ENCODE measurements at regions not wholly inside any gene's neighbourhood (a gene's known extent, or its start where the extent isn't known, plus 50 kb on each side); places are given as distances from the start of the nearest gene placed in this dataset.

DNA sequence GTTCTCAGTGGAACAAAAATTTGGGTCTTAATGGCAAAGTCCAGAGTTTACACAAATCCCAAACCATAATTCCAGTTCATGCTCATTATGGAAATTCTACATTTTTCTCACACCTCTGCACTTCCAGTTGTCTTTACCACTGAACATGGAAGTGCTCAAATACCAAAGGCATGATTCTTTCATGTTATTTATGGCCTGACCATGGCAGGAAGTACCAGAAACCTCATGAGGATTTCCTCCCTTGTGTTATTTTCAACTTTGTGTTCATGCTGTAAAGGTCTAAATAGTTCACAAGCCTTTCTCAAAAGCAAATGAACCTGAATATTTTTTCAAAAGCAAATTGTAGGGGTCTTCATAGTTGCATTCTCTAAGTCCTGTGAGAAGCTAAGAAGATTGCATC is 82.0 kb upstream of the ITGA1 start:
- Histone ChIP-seq H3K27ac (no peak overlapping the region), H3K4me1 (replicated peaks in 1 of 2) (no peaks in the 10 kb centered on the region), H3K4me3 (no peak overlapping the region)
- ATAC-seq (replicated peaks in 6 of 8): no peak
- in situ Hi-C loops (cut with MboI; ENCODE audit: low pct_unique_long_range_greater_than_20kb in 2 of 9, low sequenced_read_pairs in 9 of 9, unreplicated experiment in 9 of 9): no loop called here

DNA sequence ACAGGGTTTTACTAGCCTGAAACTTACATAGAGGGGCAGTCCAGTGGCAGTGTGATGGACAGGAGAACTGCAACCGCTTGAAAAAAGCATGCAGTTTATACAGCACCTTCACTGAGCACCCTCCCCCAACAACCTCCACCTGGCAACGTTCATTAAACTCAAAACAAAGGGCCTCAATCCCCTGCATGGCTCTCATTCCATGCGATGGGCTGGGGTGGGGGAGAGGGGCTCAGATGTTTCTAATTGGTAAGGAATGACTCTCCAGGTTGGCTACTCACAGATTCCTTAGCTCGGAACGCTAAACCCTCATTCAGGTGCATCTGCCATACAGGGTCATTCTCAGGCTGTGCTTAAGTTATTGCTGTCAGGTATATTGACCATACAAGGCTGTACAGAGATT is 80.9 kb upstream of the ITGA1 start:
- WGBS, 10 experiments: 10 to 83% (median 50%) methylated on average over 1 to 5 of the region's 5 CpGs; no CpG with 5 or more reads in 3 of the 10 experiments
- H3K4me1 ChIP-seq (replicated peaks in 1 of 2): no peaks in the 10 kb centered on the region
- no peak for ATAC-seq (replicated peaks in 6 of 8)
- in situ Hi-C loops (cut with MboI; ENCODE audit: low pct_unique_long_range_greater_than_20kb in 2 of 9, low sequenced_read_pairs in 9 of 9, unreplicated experiment in 9 of 9): no loop called here
- H3K27ac ChIP-seq: no peak overlapping the region
- H3K4me3 ChIP-seq: no peak overlapping the region

DNA sequence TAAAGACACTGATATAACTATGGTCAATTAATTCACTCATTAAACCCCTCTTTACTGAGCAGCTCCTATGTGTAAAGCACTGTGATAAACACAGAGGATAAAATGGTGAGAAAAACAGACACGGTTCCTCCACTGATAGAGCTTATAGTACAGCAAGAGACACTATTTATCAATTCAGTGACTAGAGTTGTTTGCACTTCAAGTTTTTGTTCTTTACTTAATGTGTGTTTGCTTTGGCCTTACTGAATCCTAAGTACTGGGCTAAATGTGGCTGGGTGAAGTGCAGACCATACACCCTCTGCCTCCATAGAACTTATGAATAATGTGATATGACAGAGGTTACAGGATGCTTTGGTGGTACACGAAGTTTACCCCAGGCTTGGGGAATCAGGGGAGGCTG is 80.1 kb upstream of the ITGA1 start:
- in situ Hi-C loops (cut with MboI; ENCODE audit: low pct_unique_long_range_greater_than_20kb in 2 of 9, low sequenced_read_pairs in 9 of 9, unreplicated experiment in 9 of 9): no loop called here
- 15 to 100% (median 80%) methylated on average over 1 to 2 of the region's 2 CpGs; no CpG with 5 or more reads in 1 of the 10 experiments for WGBS, 10 experiments
- no peaks in the 10 kb centered on the region for H3K4me1 ChIP-seq (replicated peaks in 1 of 2)
- H3K27ac ChIP-seq: no peak overlapping the region
- ATAC-seq (replicated peaks in 6 of 8): peak in 1 of 8 experiments; percentile 89
- H3K4me3 ChIP-seq: no peak overlapping the region

DNA sequence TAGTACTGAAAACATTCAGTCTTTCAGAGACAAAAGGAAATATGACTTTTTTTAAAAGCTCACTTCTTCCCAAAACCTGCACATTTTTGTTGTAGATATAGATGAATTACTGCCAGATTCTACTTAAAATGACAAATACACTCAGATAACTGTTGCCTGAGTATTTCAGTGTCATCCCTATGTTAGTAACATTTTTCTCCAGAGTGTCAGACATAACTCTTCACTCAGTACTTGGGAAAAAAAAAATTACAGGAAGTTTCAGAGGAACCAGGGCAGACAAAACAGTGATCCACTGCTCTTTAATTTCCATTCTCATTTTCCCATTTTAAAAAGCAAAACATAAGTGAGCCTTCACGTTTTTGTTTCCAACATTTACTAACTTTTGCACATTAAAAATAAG is 79.3 kb upstream of the ITGA1 start:
- H3K4me3 ChIP-seq: no peak overlapping the region
- in situ Hi-C loops (cut with MboI; ENCODE audit: low pct_unique_long_range_greater_than_20kb in 2 of 9, low sequenced_read_pairs in 9 of 9, unreplicated experiment in 9 of 9): no loop called here
- 8 to 43% (median 25%) methylated on average over 1 of the region's 1 CpG; no CpG with 5 or more reads in 1 of the 10 experiments for WGBS, 10 experiments
- H3K4me1 ChIP-seq (replicated peaks in 1 of 2): no peaks in the 10 kb centered on the region
- H3K27ac ChIP-seq: no peak overlapping the region
- ATAC-seq (replicated peaks in 6 of 8): no peak

DNA sequence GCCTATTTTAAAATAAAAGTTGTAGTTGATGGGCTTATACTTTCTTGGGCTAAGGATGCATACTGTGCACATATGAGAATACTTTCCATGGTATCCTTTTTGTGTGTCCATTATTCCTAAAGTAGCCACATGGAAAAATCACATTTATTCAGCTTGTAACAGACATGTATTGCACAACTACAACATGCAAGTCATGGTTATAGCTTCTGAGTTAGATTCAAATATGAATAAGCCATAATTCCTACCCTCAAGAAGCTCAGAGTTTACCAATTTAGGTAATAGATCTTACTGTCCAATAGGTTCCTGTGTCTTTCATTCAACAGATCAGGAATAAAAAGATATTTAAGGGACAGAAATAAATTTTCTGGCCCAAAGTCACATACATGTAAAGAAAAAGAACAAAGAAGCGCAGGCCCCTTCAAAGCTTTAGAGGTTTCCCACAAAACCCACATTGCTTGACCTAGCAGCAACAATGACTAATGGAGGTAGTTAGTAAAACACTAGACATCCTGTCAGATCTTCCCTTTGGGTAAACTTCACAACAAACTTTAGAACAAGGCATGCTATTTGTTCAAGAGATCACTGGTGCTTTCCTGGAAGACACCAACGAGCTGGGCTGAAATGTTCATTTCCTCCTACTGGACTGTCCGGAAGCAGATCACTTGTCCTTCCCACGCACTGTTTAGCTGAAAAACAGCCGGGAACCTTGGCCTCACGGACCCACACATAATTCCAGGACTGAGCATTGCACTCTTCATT is 78.4 kb upstream of the ITGA1 start:
- peak in 1 of 8 experiments; percentile 69 for ATAC-seq (replicated peaks in 6 of 8)
- Histone ChIP-seq H3K4me1 (replicated peaks in 1 of 2) (no peaks in the 10 kb centered on the region), H3K4me3 (no peak overlapping the region), H3K27ac (no peak overlapping the region)
- in situ Hi-C loops (cut with MboI; ENCODE audit: low pct_unique_long_range_greater_than_20kb in 2 of 9, low sequenced_read_pairs in 9 of 9, unreplicated experiment in 9 of 9): no loop called here
- 29 to 91% (median 75%) methylated on average over 1 to 6 of the region's 6 CpGs; no CpG with 5 or more reads in 1 of the 10 experiments for WGBS, 10 experiments

DNA sequence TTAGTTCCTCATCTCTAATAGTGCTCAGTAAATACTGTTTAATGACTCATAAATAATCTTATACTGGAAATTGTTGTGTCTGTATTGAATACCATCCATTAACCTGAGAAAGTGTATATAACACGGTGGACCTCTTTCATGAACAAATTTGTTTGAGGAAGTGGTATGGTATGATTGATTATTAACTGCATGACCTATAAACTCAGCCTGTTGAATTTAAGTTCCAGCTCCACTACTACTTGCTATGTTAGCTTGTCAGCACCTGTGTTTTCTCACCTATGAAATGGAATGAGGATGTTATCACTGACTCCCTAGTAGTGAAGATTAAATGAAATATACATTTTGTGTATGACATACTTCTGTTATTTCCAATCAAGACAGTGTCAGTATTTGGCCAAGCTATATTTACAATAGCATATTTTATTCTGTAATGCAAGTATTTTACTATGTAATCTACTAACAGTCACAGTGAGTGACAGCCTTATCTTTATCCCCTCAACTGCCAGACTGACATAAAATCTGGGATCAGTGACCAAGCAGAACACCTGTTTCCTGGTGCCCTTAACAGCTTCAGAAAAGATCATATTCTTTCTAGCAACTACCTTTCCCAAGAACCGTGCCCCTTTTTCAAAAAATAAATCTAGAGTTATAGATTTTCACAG is 77.3 kb upstream of the ITGA1 start:
- 40 to 96% (median 79%) methylated on average over 1 to 2 of the region's 2 CpGs for WGBS, 10 experiments
- in situ Hi-C loops (cut with MboI; ENCODE audit: low pct_unique_long_range_greater_than_20kb in 2 of 9, low sequenced_read_pairs in 9 of 9, unreplicated experiment in 9 of 9): no loop called here
- H3K4me3 ChIP-seq: no peak overlapping the region
- ATAC-seq (replicated peaks in 6 of 8): no peak
- H3K27ac ChIP-seq: no peak overlapping the region
- H3K4me1 ChIP-seq (replicated peaks in 1 of 2): no peaks in the 10 kb centered on the region

DNA sequence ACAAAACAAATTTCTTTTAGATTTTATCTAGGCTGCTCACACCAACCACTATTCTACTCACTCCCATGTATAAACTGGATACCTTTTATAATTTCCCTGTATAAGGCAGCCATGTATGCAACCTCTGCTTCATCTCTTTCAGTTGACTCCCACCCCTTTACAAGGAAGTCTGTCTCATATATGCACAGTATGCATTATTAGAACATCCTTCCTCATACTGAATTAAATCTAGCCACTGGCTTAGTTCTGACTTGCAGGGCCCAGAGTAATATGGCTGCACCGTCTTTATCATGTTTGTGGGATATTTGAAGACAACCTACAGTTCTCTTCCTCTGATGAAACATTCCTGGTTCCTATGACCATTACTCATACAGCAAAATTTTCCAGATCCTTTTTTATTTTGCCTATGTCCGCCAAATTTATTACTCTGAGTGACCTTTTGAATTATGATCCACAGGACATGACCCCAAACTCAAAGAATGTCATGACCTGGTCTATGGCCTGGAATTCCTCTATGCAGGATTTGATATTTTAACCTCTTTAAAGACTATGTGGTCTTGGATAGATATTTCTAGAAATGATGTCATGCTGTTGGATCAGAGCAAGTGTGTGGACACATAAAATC is 76.6 kb upstream of the ITGA1 start:
- Histone ChIP-seq H3K4me3 (no peak overlapping the region), H3K4me1 (replicated peaks in 1 of 2) (no peaks in the 10 kb centered on the region), H3K27ac (no peak overlapping the region)
- in situ Hi-C loops (cut with MboI; ENCODE audit: low pct_unique_long_range_greater_than_20kb in 2 of 9, low sequenced_read_pairs in 9 of 9, unreplicated experiment in 9 of 9): no loop called here
- no peak for ATAC-seq (replicated peaks in 6 of 8)
- 17 to 100% (median 70%) methylated on average over 1 to 2 of the region's 2 CpGs; no CpG with 5 or more reads in 3 of the 10 experiments for WGBS, 10 experiments

DNA sequence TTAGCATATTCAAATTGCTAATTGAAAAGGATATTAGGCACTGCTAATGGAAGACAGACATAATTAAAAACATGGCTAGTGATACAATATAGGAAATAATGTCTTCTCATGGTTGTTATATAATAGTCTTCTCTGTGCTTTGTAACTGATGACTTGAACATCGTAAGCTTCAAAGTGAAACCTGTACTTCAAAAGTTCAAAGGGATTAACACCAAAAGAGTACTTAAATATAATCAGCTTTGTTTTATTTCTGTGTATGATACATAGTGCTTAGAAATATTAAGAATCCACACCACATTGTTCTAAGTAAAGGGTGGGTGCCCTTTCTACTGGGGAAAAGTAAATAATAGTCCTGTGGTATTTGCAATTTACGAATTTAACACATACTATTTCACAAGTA is 75.4 kb upstream of the ITGA1 start:
- Histone ChIP-seq H3K4me1 (replicated peaks in 1 of 2) (no peaks in the 10 kb centered on the region), H3K4me3 (no peak overlapping the region), H3K27ac (no peak overlapping the region)
- in situ Hi-C loops (cut with MboI; ENCODE audit: low pct_unique_long_range_greater_than_20kb in 2 of 9, low sequenced_read_pairs in 9 of 9, unreplicated experiment in 9 of 9): no loop called here
- 55 to 100% (median 83%) methylated on average over 1 to 2 of the region's 2 CpGs; no CpG with 5 or more reads in 1 of the 10 experiments for WGBS, 10 experiments
- no peak for ATAC-seq (replicated peaks in 6 of 8)

DNA sequence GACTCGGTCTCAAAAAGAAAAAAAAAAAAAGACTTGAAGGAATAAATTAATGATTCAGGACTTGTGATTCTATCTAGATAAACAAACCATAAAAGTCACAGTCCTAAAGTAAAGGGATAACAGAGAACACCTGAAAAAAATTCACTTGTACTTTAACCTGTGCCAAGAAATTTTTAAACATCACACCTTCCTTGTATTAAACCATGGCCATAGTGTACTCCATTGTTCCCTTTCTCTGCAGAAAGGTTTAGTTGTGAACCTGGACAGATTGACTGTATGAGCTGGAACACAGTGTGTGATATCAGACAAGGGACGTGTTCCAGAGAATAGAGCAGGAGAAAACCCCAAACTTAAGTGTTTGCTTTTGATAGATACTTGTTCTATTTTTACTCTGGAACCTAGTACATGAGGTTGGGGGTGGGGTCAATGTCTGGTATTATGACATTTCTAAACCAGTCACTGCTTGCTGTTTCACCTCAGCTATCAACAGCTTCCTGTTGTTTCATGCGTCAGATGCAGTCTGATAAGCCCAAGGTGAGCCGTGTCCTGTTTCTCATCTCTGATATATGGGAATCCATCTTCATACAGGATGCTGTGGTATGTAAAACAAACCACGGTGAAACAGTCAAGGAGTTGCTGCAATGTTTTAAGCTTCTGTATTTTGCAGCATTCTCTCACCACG is 62.5 kb upstream of the ITGA1 start:
- no peak overlapping the region for H3K4me3 ChIP-seq
- 27 to 100% (median 85%) methylated on average over 1 to 5 of the region's 6 CpGs for WGBS, 10 experiments
- no peak overlapping the region for H3K27ac ChIP-seq
- ATAC-seq (replicated peaks in 6 of 8): no peak
- in situ Hi-C loops (cut with MboI; ENCODE audit: low pct_unique_long_range_greater_than_20kb in 2 of 9, low sequenced_read_pairs in 9 of 9, unreplicated experiment in 9 of 9): no loop called here
- H3K4me1 ChIP-seq (replicated peaks in 1 of 2): no peaks in the 10 kb centered on the region

DNA sequence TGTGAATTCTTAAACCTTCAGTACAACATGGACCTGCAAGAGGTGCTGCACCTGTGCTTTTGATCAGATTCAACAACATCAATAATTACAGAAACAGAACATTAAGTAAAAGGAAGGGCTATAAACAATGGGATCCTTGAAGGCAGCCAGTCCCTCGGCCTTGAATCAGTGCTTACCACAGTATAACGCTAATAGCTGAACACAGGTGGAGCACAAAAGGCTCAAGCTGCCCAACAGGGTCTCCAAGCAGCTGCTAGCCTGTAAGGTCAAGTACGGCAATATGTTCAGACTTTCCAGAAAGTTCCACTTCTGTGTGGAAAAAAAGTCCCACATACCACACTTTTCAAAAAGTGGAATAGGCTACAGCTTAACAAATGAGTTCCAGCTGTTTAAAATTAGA is 61.9 kb upstream of the ITGA1 start:
- in situ Hi-C loops (cut with MboI; ENCODE audit: low pct_unique_long_range_greater_than_20kb in 2 of 9, low sequenced_read_pairs in 9 of 9, unreplicated experiment in 9 of 9): no loop called here
- WGBS, 10 experiments: 25 to 100% (median 88%) methylated on average over 1 to 3 of the region's 3 CpGs; no CpG with 5 or more reads in 5 of the 10 experiments
- H3K27ac ChIP-seq: no peak overlapping the region
- no peak for ATAC-seq (replicated peaks in 6 of 8)
- H3K4me1 ChIP-seq (replicated peaks in 1 of 2): no peaks in the 10 kb centered on the region
- H3K4me3 ChIP-seq: no peak overlapping the region

DNA sequence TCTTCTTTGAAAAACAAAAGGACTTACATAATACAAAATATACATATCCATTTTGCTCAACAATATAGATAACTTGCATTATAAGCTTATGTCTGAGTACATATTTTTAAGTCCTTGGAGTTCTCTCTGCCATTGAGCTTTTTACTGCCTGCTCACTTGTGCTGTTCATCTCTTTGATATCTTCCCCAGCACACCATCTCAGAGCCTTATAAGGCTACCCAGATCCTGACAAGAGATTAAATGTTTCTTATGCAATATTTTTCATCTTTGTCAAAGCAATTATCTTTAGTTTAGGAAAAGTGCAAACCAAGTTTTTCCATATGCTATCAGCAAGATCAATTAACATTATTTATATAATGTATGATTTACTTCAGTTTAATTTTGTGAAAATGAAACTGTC is 60.7 kb upstream of the ITGA1 start:
- in situ Hi-C loops (cut with MboI; ENCODE audit: low pct_unique_long_range_greater_than_20kb in 2 of 9, low sequenced_read_pairs in 9 of 9, unreplicated experiment in 9 of 9): no loop called here
- Histone ChIP-seq H3K4me3 (no peak overlapping the region), H3K27ac (no peak overlapping the region), H3K4me1 (replicated peaks in 1 of 2) (no peaks in the 10 kb centered on the region)
- no peak for ATAC-seq (replicated peaks in 6 of 8)

DNA sequence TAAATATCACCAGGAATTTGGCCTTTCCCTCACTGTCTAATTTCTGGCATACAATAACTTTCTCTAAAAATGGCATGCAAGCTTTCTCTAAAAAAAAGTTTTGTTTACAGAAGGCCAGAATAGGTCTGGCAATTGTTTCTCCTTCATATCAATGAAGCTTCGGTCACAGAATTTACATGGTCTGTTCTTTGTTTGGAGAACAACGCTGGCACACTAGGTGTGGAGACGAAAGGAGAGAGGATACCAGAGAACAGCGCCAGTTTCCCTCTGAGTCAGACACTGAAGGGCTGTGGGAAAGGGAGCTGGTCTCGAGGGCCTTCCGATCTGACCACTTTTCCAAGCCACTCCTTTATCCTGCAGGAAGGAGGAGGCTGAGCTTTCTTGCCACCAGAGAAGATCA is 60.1 kb upstream of the ITGA1 start:
- Histone ChIP-seq H3K4me1 (replicated peaks in 1 of 2) (no peaks in the 10 kb centered on the region), H3K27ac (no peak overlapping the region), H3K4me3 (no peak overlapping the region)
- in situ Hi-C loops (cut with MboI; ENCODE audit: low pct_unique_long_range_greater_than_20kb in 2 of 9, low sequenced_read_pairs in 9 of 9, unreplicated experiment in 9 of 9): no loop called here
- ATAC-seq (replicated peaks in 6 of 8): peak in 3 of 8 experiments; percentile 91 to 97 (median 96)
- WGBS, 10 experiments: 0 to 92% (median 67%) methylated on average over 2 to 6 of the region's 6 CpGs

DNA sequence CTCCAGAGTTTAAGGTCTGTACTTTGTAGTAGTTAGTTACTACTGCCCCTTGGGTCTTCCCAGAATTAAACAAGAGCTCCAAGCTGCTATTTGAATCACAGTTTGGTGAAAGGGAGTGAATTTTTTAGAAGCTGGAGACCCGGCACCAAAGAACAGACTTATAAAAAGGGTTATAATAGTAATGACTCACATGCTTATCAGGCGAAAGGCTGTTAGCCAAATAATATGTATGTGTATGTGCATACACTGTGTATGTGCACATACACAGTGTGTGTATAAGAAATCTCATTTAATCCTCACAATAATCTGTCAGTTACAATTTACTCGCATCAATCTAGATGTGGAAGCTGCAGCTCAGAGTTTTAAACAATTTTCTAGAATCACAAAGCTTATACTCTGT is 59.5 kb upstream of the ITGA1 start:
- in situ Hi-C loops (cut with MboI; ENCODE audit: low pct_unique_long_range_greater_than_20kb in 2 of 9, low sequenced_read_pairs in 9 of 9, unreplicated experiment in 9 of 9): no loop called here
- Histone ChIP-seq H3K27ac (no peak overlapping the region), H3K4me3 (no peak overlapping the region), H3K4me1 (replicated peaks in 1 of 2) (no peaks in the 10 kb centered on the region)
- peak in 3 of 8 experiments; percentile 53 to 81 (median 64) for ATAC-seq (replicated peaks in 6 of 8)
- 0 to 100% (median 84%) methylated on average over 1 to 3 of the region's 3 CpGs for WGBS, 10 experiments

Measured in motor neuron (in vitro differentiated cells).